NCI-H524 (cell line): ENCODE measurements at regions not wholly inside any gene's neighbourhood (a gene's known extent, or its start where the extent isn't known, plus 50 kb on each side); places are given as distances from the start of the nearest gene placed in this dataset.
"Not testable (repeated sequence)": the region's sequence is repeated elsewhere in the genome, so short reads cannot be mapped to it uniquely, and the experiment has no call there.

Experiments used
- DNase-seq, 2 experiments: peaks; one replicate each; lab custom pipeline; 2025; lab: John Stamatoyannopoulos, UW

- DNase-seq = no peak
Observed at GRCh38 chr2:40043641-40044040, 264.6 kb upstream of the THUMPD2 start.

- no peak for DNase-seq
Observed at GRCh38 chr2:40043191-40043590, 264.1 kb upstream of the THUMPD2 start.

GRCh38 chr2:40041422-40042382 lies 262.6 kb upstream of the THUMPD2 start:
- DNase-seq = no peak

- no peak for DNase-seq
Observed at GRCh38 chr2:40039549-40039948, 260.5 kb upstream of the THUMPD2 start.

- DNase-seq = no peak
Observed at GRCh38 chr2:40038646-40039045, 259.6 kb upstream of the THUMPD2 start.

- DNase-seq = no peak
Observed at GRCh38 chr2:40037303-40037702, 258.2 kb upstream of the THUMPD2 start.

- no peak for DNase-seq
Observed at GRCh38 chr2:40036241-40036640, 257.2 kb upstream of the THUMPD2 start.

GRCh38 chr2:40034801-40035200 lies 255.7 kb upstream of the THUMPD2 start:
- DNase-seq = no peak

- DNase-seq = no peak
Observed at GRCh38 chr2:40034198-40034597, 255.1 kb upstream of the THUMPD2 start.

- no peak for DNase-seq
Observed at GRCh38 chr2:40033781-40034180, 254.7 kb upstream of the THUMPD2 start.

- DNase-seq = no peak
Observed at GRCh38 chr2:40032650-40033319, 253.7 kb upstream of the THUMPD2 start.

GRCh38 chr2:40030456-40030975 lies 251.5 kb upstream of the THUMPD2 start:
- no peak for DNase-seq

GRCh38 chr2:40028792-40029488 lies 249.9 kb upstream of the THUMPD2 start:
- no peak for DNase-seq

- no peak for DNase-seq
Observed at GRCh38 chr2:40027968-40028367, 248.9 kb upstream of the THUMPD2 start.

GRCh38 chr2:40025276-40025675 lies 246.2 kb upstream of the THUMPD2 start:
- DNase-seq = not testable (repeated sequence)

- no peak for DNase-seq
Observed at GRCh38 chr2:40020997-40021396, 241.9 kb upstream of the THUMPD2 start.

GRCh38 chr2:40016151-40016885 lies 237.3 kb upstream of the THUMPD2 start:
- DNase-seq = no peak

- DNase-seq = not testable (repeated sequence)
Observed at GRCh38 chr2:40013962-40014361, 234.9 kb upstream of the THUMPD2 start.

GRCh38 chr2:40004336-40004735 lies 225.3 kb upstream of the THUMPD2 start:
- DNase-seq = no peak

- DNase-seq = no peak
Observed at GRCh38 chr2:40002339-40002738, 223.3 kb upstream of the THUMPD2 start.

GRCh38 chr2:39999864-40000263 lies 220.8 kb upstream of the THUMPD2 start:
- DNase-seq = no peak

GRCh38 chr2:39998617-39999016 lies 219.6 kb upstream of the THUMPD2 start:
- DNase-seq = no peak
